GM18868 (cell line): ENCODE measurements at regions not wholly inside any gene's neighbourhood (a gene's known extent, or its start where the extent isn't known, plus 50 kb on each side); places are given as distances from the start of the nearest gene placed in this dataset.
A peak's percentile ranks its signal among the peaks of the same experiment; 100 is the strongest.
"Not testable (repeated sequence)": the region's sequence is repeated elsewhere in the genome, so short reads cannot be mapped to it uniquely, and the experiment has no call there.

Source experiments
- ATAC-seq: cut with Tn5 transposase; IDR thresholded peaks from one replicate; pipeline ENCODE4 v1.9.1; 2021; ENCODE audit warnings: mild to moderate bottlenecking, moderate library complexity; ENCODE audit not compliant: unreplicated experiment

DNA sequence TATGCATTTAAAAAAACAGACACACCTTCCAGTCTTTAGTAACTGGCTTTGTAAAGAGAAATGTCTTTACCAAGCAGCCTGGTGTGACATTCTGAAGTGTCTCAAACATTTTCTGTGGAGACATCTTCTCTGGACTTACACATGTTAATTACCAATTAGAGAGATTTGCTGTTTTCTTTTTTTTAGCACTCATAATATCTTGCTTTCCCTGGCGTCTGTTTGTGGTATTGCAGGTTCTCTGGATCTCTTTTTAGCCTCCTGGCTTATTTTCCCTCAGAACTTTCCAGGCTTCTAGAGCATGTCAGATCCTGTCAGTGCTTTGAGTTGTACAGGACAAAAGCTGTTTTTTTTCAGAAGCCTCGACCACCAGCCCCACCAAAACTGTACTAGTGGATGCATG, 92.5 kb downstream of the MSX2 start:
- ATAC-seq: no peak

DNA sequence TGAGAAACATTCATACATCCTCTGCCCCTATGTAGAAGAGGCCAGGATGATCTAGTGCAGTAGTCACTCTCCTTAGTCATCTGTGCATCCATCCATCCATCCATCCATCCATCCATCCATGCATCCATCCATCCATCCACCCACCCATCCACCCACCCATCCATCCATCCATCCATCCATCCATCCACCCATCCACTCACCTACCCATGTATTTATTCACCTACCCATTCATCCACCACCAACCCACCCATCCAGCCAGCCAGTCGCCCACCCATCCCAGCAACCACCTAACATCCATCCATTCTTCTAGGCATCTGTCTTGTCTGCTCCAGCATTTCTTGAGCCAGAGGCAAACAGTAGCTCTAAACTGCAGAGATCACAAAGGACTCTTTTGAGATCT, 87.1 kb downstream of the MSX2 start:
- ATAC-seq: no peak

DNA sequence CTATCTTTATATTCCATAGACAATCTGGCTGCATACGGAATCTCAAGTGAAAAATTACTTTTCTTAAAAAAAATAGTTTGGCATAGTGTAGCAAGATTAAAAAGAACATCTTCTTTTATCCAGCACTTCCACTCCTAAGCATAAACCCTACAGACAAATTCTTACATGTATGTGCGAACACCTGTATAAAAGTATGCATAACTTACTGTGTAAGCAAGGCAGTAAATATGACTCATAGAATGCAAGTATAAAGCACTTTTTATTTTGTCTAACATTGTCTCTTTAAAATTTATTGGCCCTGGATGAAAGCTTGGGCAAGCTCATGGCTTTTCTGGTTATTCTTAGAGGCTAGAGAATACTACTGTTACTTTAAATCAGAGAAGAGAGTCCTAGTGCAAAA, 86.4 kb downstream of the MSX2 start:
- ATAC-seq: no peak

DNA sequence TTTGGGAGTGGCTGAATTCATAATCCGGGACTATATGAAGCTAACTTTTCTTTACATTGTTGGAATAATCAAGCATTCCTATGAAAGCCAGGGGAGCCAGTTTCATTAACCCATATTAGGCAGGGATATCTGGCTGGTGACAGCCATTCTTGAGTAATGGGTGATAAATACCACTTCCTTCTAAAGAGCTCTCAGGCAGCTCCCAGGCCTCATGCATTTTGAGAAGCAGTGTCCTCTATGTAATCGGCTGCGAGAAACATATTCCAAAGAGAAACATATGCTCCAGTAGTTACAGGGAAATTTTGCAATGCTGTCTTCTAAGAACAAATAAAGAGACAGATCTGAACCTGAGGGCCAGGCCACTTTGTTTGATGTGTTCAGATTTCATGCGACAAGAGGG, 83.1 kb downstream of the MSX2 start:
- ATAC-seq: no peak

DNA sequence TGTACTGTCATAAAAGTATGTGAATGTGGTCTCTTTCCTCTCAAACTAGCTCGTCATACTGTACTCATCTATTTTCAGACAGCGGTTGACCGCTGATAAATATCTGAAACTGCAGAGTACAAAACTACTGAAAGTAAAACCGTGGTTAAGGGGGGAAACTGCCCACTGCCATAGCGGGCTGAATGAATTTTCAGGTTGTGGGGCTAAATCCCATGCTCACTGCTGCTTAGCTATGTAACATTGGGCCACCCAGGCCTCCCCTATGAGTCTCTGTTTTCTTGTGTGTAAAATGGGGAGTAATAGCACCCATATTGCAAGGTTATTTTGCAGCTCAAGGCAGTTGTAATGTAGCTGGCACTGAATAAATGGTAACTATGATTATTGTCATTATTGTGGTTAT, 82.3 kb downstream of the MSX2 start:
- ATAC-seq: no peak

DNA sequence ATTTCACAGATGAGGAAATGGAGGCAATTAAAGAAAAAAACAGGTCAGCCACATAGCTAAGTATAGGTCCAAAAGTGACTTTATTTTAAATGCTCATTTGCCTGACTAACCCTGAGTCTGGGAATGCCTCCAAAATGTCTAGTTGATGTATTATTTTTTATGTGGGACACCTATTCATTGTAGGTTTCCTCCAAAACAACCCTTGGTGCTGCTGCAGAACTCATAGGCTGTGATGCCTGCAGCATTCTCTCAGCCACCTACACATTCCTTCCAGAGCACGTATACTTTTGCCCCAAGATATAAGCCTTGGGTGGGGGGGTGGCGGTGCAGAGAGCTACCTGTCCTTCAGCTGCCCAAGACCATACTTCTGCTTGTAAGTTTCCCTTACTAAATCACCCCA, 77.4 kb downstream of the MSX2 start:
- ATAC-seq: no peak

DNA sequence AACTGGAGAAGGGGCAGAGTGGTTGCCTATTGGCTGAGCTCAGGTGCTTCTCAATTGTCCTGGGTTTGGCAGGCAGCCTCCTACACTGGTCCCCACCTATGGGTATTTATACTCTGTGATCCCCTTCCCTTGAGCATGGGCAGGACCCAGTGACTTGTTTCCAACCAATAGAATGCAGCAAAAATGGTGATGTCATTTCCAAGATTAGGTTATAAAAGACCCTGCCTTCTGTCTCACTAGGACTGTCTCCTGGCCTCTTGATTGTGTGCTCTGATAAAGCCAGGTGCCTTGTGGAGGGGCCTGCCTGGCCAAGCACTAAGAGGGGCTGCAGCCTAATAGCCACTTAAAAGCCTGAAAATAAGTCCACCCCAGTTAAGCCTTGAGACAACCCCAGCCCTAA, 76.1 kb downstream of the MSX2 start:
- no peak for ATAC-seq

DNA sequence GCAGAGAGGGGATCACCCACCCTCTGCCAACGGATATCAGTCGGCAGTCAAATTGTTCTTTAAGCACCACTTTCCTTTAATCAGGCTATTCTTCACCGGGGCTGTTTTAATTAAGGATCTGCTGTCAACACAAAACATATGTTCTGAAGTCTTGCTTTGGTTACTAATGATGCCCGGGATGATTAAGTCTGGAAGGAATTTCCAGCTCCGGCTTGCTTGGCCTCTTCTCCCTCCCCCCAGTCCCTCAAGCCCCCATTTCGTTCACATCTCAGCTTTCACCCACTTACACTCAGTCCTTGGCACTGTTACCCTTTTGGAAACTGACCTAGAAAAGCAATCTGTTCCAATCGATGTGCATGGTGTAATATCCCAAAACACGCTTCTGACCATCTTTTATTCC, 74.7 kb downstream of the MSX2 start:
- ATAC-seq: no peak

DNA sequence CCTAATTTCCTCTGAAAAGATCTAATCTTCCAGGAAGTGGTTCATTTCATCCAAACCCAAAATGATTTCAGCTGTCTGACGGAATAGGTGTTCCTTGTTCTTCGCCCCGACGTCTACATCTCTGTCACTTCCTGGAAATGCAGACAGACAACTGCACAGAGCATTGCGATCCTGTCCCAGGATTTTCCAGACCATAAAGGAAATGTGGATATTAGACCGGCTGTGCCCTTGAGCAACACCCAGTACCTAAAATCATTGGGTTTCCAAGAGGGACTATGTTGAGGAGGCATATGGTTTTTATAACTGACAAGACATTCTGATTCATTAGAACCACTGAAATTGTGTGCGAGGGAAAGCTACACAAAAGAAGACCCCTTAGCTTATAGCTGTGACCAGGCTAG, 74.2 kb downstream of the MSX2 start:
- ATAC-seq: no peak

DNA sequence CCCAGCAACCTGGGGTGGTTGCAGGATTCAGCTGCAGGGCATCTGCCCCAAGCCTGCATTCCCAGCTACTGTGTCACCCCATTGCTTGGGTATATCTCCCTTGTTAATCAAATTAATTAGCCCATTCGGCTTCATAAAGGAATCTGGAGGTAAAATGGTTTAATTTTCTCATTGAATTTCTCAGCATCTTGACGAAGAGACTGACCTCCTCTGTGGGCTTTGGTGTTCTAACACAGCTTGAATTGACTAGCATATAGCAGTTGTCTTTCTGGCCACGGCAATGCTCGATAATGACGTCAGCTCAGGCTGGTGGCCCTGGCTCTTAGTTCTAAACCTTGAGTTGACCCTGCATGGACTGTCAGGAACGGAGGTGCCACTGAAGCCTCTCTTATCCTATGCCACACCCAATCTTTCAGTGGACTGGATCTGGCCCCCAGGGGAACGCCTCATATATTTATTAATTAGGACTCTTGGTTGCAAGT, 72.4 kb downstream of the MSX2 start:
- ATAC-seq: no peak

DNA sequence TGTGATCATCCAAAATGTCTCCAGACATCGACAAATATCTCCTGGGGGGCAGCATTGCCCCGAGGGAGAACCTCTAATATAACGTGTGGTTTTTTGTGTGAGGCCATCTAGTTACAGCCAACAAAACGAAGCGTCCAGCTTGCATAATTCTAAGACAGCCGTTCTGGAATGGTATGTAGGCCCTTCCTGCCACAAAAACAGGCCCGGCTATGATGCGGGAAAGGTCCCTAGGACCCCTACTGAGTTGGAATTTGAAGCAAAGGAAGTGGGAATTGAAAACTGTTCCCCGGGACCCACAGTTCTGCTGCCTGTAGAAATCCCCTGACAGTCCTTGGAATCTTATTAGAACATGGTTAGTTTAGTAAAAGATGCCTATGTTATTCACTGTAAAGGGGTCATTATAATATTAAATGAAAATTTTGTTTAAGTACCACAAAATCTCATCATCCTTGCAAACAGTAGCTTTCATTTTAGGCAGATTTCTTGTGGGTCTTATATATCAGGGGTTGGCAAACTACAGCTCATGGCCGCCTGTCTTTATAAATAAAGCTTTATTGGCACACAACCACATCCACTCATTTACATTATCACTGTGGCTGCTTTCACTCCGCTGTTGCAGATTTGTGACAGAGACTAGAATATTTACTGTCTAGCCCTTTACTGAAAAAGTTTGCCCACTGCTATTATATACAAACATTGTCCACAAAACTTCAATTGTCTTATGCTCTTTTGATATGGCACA, 70.7 kb downstream of the MSX2 start:
- no peak for ATAC-seq

DNA sequence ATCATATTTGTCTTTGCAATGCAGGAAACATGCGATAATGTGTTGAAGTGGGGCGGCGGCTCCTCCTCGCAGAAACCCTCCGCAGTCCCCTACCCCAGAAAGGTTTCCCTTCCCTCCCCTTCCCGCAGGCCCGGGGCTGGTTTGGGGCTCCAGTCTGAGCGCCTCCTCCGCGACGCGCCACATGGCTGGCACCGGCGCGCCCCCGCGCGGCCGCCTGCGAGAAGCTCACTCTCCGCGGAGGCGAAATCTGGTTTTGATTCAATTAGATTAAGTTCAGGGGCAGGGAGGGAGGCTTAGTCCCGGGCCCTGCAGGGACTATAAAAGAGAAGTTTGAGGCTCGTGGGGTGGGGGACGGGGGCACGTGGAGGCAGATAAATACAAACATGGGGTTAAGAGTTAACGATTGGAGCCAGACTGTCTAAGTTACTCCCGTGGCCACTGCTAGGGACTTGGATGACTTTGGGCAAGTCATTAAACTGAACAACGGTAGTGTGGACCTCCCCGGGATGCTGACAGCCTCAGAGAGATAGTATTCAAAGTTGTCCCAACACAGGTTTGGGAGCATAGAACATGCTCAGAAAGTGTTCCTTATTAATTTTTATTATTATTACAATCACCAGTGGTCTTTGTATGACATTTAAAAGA, 69.4 kb downstream of the MSX2 start:
- peak; percentile 77 for ATAC-seq

DNA sequence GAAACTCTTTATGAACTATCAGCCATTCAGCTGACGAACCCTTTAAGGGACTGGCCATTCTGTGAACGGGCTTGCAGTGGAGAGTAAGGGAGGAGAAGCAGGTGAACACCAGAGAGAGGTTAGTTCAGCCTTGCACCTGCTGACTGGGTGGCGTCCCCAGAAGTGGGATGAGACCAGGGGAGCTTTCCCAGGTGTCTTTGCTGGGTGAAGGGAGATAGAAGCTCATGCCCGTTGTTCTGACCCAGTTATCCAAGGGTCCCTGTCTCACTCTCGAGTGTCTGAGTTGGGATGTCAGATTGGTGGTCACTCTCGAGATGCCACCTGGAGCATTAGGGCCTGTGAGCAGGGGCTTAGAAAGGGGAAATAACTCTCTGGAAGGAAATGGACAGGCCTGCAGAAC, 68.7 kb downstream of the MSX2 start:
- no peak for ATAC-seq

DNA sequence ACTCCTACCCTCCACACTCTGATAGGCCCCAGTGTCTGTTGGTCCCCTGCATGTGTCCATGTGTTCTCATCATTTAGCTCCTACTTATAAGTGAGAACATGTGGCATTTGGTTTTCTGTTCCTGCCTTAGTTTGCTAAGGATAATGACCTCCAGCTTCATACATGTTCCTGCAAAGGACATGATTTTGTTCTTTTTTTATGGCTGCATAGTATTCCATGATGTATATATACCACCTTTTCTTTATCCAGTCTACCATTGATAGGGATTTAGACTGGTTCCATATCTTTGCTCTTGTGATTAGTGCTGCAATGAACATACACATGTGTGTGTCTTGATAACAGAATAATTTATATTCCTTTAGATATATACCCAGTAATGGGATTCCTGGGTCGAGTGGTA, 67.9 kb downstream of the MSX2 start:
- ATAC-seq: not testable (repeated sequence)

DNA sequence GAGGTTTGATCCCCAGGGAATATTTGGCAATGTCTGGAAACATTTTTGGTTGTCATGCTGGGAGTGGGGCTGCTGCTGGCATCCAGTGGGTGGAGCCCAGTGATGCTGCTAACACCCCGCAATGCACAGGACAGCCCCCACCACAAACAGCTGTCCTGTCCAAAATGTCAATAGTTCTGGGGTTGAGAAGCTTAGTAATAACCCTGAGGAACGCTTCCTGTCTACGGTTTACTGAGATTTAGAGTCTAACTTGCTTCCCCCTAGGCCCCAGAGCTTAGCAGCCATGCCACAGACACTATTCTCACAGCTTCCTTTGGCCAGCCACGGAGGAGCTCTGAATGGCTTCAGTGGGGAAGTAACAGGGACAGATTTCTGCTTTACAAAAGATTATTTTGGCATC, 66.5 kb downstream of the MSX2 start:
- ATAC-seq: no peak

DNA sequence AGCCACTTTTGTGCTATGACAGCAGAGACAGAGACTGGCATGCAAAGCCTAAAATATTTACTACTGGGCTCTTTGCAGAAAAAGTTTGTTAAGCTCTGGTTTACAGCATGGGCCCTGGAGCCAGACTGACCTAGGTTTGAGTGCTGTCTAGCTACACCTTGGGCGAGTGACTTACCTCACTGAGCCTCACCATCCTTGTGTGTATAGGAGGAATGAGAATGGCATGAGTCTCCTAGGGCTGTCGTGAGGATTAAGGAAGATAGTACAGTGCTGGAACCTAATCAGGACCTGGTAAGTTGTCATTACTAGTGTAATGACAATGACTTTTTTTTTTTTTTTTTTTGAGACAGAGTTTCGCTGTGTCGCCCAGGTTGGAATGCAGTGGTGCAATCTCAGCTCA, 65.2 kb downstream of the MSX2 start:
- ATAC-seq: no peak

DNA sequence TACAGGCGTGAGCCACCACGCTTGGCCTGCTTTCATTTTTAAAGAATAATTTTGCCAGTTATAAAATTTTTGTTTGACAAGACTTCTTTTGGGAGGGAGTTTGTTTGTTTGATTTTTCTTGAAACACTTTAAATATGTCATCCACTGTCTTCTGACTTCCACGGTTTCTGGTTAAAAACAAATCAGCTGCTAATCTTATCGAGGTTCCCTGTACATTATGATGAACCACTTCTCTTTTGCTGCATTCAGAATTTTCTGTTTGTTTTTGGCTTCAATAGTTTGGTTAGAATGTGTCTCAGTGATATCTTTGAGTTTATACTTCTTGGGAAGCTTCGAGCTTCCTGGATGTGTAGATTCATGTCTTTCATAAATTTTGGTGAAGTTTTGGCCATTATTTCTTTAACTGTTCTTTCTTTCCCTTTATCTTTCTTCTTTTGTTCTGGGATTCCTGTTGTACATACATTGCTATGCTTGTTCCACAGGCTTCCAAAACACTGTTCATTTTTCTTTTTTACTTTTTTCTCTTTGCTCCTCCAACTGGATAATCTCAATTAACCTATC, 60.8 kb downstream of the MSX2 start:
- no peak for ATAC-seq
